K562 (cell line): ENCODE measurements at regions not wholly inside any gene's neighbourhood (a gene's known extent, or its start where the extent isn't known, plus 50 kb on each side); places are given as distances from the start of the nearest gene placed in this dataset.
"Not testable (repeated sequence)": the region's sequence is repeated elsewhere in the genome, so short reads cannot be mapped to it uniquely, and the experiment has no call there.

ENCODE experiments used
- ATAC-seq: fragments of 200-7000 bp; cut with Tn5 transposase; 3 replicates; pipeline ENCODE4 v1.9.1; 2020; ENCODE audit warnings: moderate library complexity
- BruUV-seq: library from RNA; stranded (reverse); fragments of 400-500 nt; replicated peaks from 2 replicates; lab custom pipeline; 2021; lab: Mats Ljungman, UMichigan
- CTCF ChIA-PET: fragments of 300-600 bp; formaldehyde crosslinking; extraction: SDS; loops from one replicate; lab custom pipeline; 2021; ENCODE audit warnings: low intra/inter-chr PET ratio; lab: Yijun Ruan, JAX
- POLR2A ChIA-PET: fragments of 300-600, 350-650 bp; sonication (Branson Sonifier 250); formaldehyde crosslinking; extraction: SDS; loops from one replicate; lab custom pipeline; 2021; ENCODE audit warnings: antibody characterized with exemption, inconsistent platforms; lab: Yijun Ruan, JAX
- DNase-seq, 4 experiments: peaks; one replicate each; pipeline versions ENCODE4 v3.0.0 to v3.0.0-alpha.2; 2011 to 2018; ENCODE audit warnings: low spot score in 3 of 4, mixed read lengths in 3 of 4; ENCODE audit errors: extremely low read depth in 1 of 4
- FAIRE-seq: peaks from 2 replicates; lab custom pipeline; 2011; peaks lifted over from hg19 to GRCh38; lab: Jason Lieb, UNC
- H2AFZ ChIP-seq: 2 replicates; pipeline ENCODE4 v1.6.0; 2011; ENCODE audit warnings: low read depth, low read length, control low read depth, inconsistent platforms
- H3K27ac ChIP-seq: fragments of 200-600 bp; 3 replicates; pipeline ENCODE4 v1.8.0; 2011; ENCODE audit warnings: low read depth, mild to moderate bottlenecking, control low read depth, inconsistent platforms, low read length, moderate library complexity, mixed read lengths; ENCODE audit errors: extremely low read depth
- H3K27me3 ChIP-seq, 2 experiments: fragments of 300-600 bp in 1 of 2; 2 replicates in 1 of 2; 3 replicates in 1 of 2; pipeline versions ENCODE4 v1.6.0 to v1.8.0; 2011; ENCODE audit warnings: inconsistent platforms in 2 of 2, low read length in 2 of 2, mild to moderate bottlenecking in 1 of 2, mixed read lengths in 1 of 2, moderate library complexity in 1 of 2; ENCODE audit not compliant: control insufficient read depth in 2 of 2, insufficient read depth in 2 of 2
- H3K36me3 ChIP-seq: fragments of 300-600 bp; 3 replicates; pipeline ENCODE4 v1.8.0; 2011; ENCODE audit warnings: mild to moderate bottlenecking, low read length, inconsistent platforms; ENCODE audit not compliant: control insufficient read depth, insufficient read depth
- H3K4me1 ChIP-seq, 2 experiments: fragments of 200-600 bp in 1 of 2; replicated peaks in 1 of 2; 2 replicates in 1 of 2; 3 replicates in 1 of 2; pipeline versions ENCODE4 v1.5.1 to v1.8.0; 2011; ENCODE audit warnings: inconsistent platforms in 2 of 2, low read length in 2 of 2, mild to moderate bottlenecking in 1 of 2, mixed read lengths in 1 of 2, moderate library complexity in 1 of 2; ENCODE audit not compliant: control insufficient read depth in 2 of 2, insufficient read depth in 2 of 2
- H3K4me2 ChIP-seq: 2 replicates; pipeline ENCODE4 v1.6.1; 2011; ENCODE audit warnings: low read length, control low read depth, inconsistent platforms, mixed read lengths; ENCODE audit not compliant: insufficient read depth
- H3K4me3 ChIP-seq: fragments of 200-600 bp; sonication (generic), shearing (Covaris generic); 2 replicates; pipeline ENCODE4 v1.5.1; 2016; ENCODE audit warnings: control low read depth, inconsistent platforms
- H3K79me2 ChIP-seq: fragments of 200-600 bp; 3 replicates; pipeline ENCODE4 v1.8.0; 2011; ENCODE audit warnings: low read length, inconsistent platforms; ENCODE audit not compliant: control insufficient read depth, insufficient read depth
- H3K9ac ChIP-seq, 2 experiments: 2 replicates each; pipeline versions ENCODE4 v1.6.0 to v1.6.1; 2011; ENCODE audit warnings: low read depth in 2 of 2, low read length in 2 of 2, control low read depth in 1 of 2, inconsistent platforms in 1 of 2, mild to moderate bottlenecking in 1 of 2, mixed read lengths in 1 of 2; ENCODE audit not compliant: insufficient read depth in 1 of 2
- H3K9me1 ChIP-seq: one replicate; pipeline ENCODE4 v1.6.0; 2011; ENCODE audit warnings: inconsistent platforms, mild to moderate bottlenecking, low read length, moderate library complexity; ENCODE audit not compliant: control insufficient read depth, insufficient read depth
- H3K9me3 ChIP-seq: replicated peaks from 2 replicates; pipeline ENCODE4 v1.5.1; 2011; ENCODE audit warnings: low read depth, low read length, inconsistent platforms; ENCODE audit not compliant: control insufficient read depth, insufficient read depth
- H4K20me1 ChIP-seq: replicated peaks from 2 replicates; pipeline ENCODE4 v1.6.1; 2011; ENCODE audit warnings: low read length, inconsistent platforms, mixed read lengths; ENCODE audit not compliant: control insufficient read depth, insufficient read depth
- WGBS: fragments of 100-300 bp; shearing (Covaris generic); methylation state at CpG from one replicate; pipeline ENCODE4 v1.1.6; 2016; ENCODE audit warnings: low coverage, mixed read lengths; ENCODE audit not compliant: insufficient coverage; ENCODE audit errors: missing lambda C conversion rate; 5-methylcytosine and 5-hydroxymethylcytosine counted together
- in situ Hi-C: fragments of 300-500 bp; cut with MboI; formaldehyde crosslinking; loops from 4 replicates; pipeline ENCODE4 v1.15.0; 2018; ENCODE audit warnings: inconsistent platforms, mixed read lengths
- intact Hi-C: fragments of 100-400 bp; cut with micrococcal nuclease; formaldehyde crosslinking; loops from 2 replicates; pipeline ENCODE4 v1.14.2; 2022

GRCh38 chr7:6977368-6977767 is 151.3 kb upstream of the CCZ1B start:
- H3K79me2 ChIP-seq, H3K4me2 ChIP-seq, H3K27me3 ChIP-seq, H3K4me1 ChIP-seq, H4K20me1 ChIP-seq, DNase-seq, H3K9me3 ChIP-seq, H3K9ac ChIP-seq, FAIRE-seq, H2AFZ ChIP-seq, intact Hi-C loops, in situ Hi-C loops, H3K9me1 ChIP-seq, H3K36me3 ChIP-seq, ATAC-seq, H3K27ac ChIP-seq, H3K4me3 ChIP-seq, CTCF ChIA-PET, BruUV-seq: not testable (repeated sequence)
- WGBS, result 33% methylated on average over 2 of the region's 3 CpGs
- POLR2A ChIA-PET, result interaction anchor here (0.6 kb wide), 1 partner anchor 376 kb away, joined by 4 read pairs; no protein-coding TSS in a partner anchor

GRCh38 chr7:6978326-6978725 is 152.3 kb upstream of the CCZ1B start:
- H2AFZ ChIP-seq, H3K4me2 ChIP-seq, H3K9ac ChIP-seq, H3K27ac ChIP-seq, CTCF ChIA-PET, H3K4me3 ChIP-seq, H3K36me3 ChIP-seq, FAIRE-seq, POLR2A ChIA-PET, H3K79me2 ChIP-seq, DNase-seq, in situ Hi-C loops, H3K27me3 ChIP-seq, H3K9me3 ChIP-seq, ATAC-seq, intact Hi-C loops, BruUV-seq, H3K4me1 ChIP-seq, H3K9me1 ChIP-seq, H4K20me1 ChIP-seq: not testable (repeated sequence)
- WGBS, result 40% methylated on average over 3 of the region's 3 CpGs

GRCh38 chr7:6979456-6979855 is 153.4 kb upstream of the CCZ1B start:
- H3K36me3 ChIP-seq, H3K27me3 ChIP-seq, H4K20me1 ChIP-seq, ATAC-seq, H3K27ac ChIP-seq, intact Hi-C loops, DNase-seq, H3K9me3 ChIP-seq, BruUV-seq, POLR2A ChIA-PET, H2AFZ ChIP-seq, H3K9me1 ChIP-seq, H3K4me3 ChIP-seq, H3K9ac ChIP-seq, H3K4me1 ChIP-seq, FAIRE-seq, H3K79me2 ChIP-seq, CTCF ChIA-PET, H3K4me2 ChIP-seq, in situ Hi-C loops: not testable (repeated sequence)
- WGBS, result 43% methylated on average over 8 of the region's 10 CpGs
